Left kidney (tissue), 1 donor: ENCODE measurements at regions not wholly inside any gene's neighbourhood (a gene's known extent, or its start where the extent isn't known, plus 50 kb on each side); places are given as distances from the start of the nearest gene placed in this dataset.
"Not testable (repeated sequence)": the region's sequence is repeated elsewhere in the genome, so short reads cannot be mapped to it uniquely, and the experiment has no call there.

Source experiments
- DNase-seq: peaks from one replicate; pipeline ENCODE4 v3.0.0-alpha.2; 2013

DNA sequence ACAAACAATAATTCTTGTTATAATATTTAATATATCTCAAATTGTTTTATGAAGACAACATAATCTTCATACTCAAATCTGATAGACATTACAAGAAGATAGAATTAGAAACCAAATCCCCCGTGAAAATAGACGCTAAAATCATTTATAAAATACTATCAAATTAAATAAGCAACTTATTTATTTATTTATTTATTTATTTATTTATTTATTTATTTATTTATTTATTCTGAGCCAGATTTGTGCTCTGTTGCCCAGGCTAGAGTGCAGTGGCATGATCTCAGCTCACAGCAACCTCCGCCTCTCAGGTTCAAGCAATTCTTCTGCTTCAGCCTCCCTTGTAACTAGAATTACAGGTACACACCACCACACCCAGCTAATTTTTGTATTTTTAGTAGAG, 294.9 kb upstream of the MAGEC2 start:
- DNase-seq, result no peak

DNA sequence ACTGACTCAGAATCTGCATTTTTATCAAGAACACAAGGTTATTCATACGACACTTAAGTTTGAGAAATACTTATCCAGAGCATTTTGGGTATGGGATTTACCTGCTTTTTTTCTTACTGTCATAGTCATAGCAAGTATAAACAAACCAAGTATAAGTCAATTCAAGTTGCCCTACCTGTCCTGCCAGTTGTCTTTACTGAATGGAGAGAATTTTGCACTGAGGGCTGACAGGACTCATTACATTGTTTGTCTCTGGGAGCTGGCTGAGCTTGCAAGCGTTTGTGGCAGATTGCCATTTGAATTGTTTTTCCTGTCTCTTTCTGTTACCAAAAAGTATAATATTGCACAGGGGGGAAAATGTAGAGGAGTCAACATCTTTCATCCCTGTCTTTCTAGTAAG, 278.9 kb upstream of the MAGEC2 start:
- DNase-seq, result no peak

DNA sequence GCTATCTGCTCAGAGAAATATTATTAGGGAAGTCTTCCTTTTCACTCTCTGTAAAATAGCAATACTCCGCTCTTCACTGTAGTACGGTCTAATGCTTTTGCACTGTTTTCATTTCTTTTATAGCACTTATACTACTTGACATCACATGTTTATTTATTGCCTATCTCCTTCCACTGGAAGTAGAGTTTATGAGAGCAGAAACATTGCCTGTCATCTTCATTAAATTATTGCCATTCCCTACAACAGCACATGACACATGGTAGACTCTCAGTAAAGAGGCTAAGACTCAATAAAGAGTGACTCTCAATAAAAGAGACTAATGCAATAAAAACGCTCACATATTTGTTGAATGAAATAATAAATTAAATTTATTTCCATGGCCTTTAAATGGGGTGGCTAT, 241.3 kb upstream of the MAGEC2 start:
- no peak for DNase-seq

DNA sequence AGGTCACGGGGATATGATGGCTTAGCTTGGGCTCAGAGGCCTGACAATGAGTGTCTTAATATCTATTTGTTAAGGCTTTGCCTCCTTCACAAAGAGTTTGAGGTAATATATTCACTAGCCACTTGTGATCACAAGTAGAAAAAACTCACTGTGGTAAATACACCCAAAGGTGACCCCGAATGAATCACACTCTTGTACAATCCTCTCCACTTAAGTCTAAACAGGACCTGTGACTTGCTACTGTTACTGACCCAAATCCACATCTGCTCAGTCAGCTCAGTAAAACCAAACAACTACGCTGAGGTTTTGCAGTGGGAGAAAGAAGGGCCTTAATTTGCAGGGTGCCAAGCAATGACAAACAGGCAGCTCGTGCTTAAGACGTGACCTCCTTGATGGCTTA, 223.8 kb upstream of the MAGEC2 start:
- no peak for DNase-seq

DNA sequence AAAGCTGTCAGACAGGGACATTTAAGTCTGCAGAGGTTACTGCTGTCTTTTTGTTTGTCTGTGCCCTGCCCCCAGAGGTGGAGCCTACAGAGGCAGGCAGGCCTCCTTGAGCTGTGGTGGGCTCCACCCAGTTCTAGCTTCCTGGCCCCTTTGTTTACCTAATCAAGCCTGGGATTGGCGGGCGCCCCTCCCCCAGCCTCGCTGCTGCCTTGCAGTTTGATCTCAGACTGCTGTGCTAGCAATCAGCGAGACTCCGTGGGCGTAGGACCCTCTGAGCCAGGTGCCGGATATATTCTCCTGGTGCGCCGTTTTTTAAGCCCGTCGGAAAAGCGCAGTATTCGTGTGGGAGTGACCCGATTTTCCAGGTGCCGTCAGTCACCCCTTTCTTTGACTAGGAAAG, 185.9 kb upstream of the MAGEC2 start:
- DNase-seq, result not testable (repeated sequence)

DNA sequence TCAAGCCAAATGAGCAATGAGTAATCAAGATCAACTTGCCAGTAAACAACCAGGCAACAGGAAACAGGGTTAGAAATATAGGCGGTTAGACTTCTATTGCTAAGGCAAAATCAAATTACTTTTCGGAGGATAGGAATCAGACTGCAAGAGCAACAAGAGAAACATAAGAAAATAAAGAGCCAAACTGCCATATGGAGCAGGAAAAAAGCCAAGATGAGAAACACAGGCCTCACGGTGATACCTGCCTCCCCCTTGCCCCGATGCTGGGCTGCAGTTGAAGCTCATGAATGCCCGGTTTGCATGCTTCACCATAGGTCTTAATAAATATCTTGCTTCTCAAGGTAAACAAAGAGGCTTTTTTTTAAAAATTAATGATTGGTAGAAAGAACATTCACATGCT, 158.4 kb upstream of the MAGEC2 start:
- no peak for DNase-seq

DNA sequence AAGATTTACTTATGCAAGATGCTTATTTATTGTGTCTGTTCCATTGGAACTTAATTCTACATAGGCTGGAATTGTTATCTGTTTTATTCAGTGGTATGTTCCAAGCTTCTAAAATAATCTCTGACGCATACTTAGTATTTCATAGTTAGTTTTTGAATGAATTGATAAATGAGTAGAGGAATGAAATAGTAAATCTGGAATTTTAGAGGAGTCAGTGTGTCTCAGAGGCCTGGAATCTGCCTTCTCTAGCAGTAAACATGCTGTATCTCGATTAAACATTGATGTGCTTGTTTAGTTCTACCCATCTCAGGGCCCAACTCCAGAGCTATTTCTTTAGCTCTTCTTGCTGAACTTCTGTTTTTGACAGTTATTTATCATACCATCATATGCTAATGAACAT, 154.2 kb upstream of the MAGEC2 start:
- DNase-seq, result no peak

DNA sequence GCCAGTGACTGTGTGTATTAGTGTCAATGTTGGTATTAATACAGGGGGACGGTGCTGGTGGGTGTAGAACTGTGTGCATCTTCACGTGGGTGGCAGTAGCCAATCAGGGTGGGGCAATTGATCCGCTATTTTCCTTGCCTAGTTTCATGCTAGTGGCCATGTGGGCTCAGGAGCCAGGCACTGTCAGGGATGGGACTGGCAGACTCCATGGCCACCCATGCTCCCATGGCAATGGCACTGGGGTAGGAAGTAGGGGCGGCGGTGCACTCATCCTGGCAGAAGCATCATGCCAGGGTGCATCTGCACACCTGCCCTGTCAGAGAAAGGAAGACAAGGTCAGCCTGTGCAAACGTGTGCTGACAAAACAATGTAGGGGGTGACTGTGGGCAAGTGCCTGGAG, 122.1 kb upstream of the MAGEC2 start:
- DNase-seq, result no peak

DNA sequence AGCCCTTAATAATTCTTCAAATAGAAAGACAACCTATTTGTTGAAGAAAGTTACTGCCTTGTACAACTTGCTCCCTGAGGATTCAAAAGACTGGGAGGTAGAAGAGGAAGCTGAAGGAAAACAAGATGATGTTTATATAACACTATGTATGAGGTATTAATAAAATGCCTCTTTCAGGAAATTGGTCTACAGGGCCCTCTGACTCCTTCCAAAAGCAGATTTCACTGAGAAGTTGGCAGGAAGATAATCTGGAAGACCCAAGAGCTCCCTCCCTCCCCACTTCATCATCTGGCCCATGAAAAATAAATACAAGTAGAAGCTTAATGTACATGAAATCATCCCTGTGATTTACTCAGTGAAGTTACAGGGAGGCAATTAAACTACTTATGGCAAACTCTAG, 107.5 kb upstream of the MAGEC2 start:
- no peak for DNase-seq

DNA sequence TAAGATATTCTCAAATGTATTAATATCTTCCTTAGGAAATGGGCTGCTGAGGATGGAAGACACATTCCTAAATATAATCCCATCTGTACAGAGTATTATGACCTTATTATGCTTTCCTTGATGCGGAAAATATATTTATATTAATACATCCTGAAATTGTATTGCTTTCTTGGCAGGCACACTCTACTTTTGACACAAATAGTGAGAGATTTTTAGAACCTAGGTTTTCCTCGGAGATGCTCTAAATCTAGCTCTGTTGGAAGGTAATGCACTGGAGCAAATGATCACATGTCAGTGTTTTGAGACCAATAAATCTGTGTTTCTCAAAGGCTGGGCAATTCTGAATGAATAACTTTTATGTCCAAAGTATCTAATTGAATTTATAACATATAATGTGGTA, 94.3 kb upstream of the MAGEC2 start:
- DNase-seq, result no peak

DNA sequence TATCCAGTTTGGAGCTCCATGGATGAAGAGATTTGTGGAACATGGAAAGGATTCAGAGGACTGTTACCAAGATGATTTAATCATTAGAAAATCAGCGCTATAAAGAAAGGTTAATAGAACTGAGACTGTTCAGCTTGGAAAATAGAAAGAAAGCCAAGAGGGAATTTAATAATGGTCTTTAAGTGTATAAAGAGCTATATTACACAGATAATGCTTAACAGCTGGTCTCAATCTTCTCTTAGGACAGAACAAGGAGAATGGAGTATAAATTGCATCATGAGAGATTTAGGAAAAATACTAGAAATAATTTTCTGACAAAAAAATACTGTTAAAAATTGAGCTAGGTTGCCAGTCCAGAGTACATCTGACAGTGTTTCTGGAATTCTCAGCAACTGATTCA, 91.3 kb upstream of the MAGEC2 start:
- peak; percentile 3 for DNase-seq

DNA sequence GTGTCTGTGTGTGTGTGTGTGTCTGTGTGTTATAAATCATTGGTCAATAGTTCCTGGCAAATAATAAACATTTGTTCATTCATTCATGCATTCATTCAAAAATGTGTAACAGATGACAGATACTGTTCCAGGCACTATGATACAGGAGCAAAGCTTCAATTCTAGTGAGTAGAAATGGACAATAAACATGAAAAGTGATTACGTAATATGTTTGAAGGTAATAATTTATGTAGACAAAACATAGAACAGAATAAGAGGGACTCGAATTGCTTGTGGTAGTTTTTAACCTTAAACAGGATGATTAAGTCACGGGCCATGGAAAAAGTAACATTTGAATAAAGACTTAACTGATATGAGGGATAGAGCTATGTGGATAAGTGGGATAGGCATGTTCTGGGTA, 90.1 kb upstream of the MAGEC2 start:
- no peak for DNase-seq

DNA sequence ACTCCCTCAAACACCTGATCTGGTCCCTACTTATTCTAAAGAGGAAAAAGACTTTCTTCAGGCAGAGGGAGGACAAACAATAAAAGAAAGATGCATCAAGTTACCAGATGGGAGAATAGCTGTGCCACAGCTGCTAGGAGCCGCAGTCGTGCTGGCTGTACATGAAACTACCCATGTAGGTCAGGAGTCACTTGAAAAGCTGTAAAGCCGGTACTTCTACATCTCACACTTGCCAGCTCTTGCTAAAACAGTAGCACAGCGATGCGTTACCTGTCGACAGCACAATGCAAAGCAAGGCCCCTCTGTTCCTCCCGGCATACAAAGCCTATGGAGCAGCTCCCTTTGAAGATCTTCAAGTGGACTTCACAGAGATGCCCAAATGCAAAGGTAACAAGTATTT, 65.1 kb upstream of the MAGEC2 start:
- not testable (repeated sequence) for DNase-seq

DNA sequence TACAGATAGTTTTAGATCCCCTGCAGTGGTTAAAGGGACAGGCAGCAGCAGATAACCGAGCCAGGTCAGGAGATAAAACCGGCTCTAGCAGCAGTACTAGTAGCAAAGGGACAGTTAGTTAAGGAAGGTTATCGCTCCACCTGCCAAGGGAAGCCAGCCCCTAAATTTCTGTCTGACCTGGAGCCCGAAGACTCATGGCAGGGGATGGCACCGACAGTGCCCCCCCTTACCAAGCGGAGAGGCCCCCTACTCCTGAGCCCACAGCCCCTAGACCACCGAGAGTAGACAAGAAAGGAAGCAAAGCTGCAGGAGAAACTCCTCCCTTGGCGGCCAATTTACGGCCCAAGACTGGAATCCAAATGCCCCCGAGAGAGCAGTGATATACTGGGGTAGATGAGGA, 61.3 kb upstream of the MAGEC2 start:
- no peak for DNase-seq

DNA sequence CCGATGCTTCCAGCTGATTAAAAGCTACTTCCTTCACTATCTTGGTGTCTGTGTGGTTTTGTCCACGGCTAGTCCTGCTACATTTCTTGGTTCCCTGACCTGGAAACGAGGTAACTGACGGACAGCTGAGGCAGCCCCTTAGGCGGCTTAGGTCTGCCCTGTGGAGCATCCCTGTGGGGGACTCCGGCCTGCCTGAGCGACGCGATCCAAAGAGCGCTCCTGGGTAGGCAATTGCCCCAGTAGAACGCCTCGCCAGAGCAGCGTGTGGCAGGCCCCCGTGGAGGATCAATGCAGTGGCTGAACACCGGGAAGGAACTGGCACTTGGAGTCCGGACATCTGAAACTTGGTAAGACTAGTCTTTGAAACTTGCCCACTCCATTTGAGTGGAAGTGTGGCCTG, 60.5 kb upstream of the MAGEC2 start:
- DNase-seq, result not testable (repeated sequence)

DNA sequence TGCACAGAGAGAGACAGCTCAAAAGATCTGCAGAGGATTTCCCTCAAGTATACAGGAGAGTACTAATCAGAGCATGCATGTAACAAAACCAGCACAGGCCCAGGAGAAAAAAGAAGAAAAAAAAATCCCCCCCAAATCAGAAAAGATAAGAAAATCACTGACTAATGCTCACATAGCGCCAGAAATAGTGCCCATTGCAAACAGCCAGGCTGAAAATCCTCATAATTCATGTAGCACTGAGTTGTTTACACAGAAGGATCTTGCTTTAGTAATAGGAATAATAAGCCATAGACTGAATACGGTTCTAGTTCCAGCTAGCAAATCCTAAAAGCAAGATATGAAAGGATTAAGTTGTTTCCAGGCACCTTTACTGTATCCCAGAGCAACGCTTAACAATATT, 51.8 kb upstream of the MAGEC2 start:
- no peak for DNase-seq
